ENCODE measurements at regions not wholly inside any gene's neighbourhood (a gene's known extent, or its start where the extent isn't known, plus 50 kb on each side); places are given as distances from the start of the nearest gene placed in this dataset.

- TF ChIP-seq, protein P1, sequence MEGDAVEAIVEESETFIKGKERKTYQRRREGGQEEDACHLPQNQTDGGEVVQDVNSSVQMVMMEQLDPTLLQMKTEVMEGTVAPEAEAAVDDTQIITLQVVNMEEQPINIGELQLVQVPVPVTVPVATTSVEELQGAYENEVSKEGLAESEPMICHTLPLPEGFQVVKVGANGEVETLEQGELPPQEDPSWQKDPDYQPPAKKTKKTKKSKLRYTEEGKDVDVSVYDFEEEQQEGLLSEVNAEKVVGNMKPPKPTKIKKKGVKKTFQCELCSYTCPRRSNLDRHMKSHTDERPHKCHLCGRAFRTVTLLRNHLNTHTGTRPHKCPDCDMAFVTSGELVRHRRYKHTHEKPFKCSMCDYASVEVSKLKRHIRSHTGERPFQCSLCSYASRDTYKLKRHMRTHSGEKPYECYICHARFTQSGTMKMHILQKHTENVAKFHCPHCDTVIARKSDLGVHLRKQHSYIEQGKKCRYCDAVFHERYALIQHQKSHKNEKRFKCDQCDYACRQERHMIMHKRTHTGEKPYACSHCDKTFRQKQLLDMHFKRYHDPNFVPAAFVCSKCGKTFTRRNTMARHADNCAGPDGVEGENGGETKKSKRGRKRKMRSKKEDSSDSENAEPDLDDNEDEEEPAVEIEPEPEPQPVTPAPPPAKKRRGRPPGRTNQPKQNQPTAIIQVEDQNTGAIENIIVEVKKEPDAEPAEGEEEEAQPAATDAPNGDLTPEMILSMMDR (IDR thresholded peaks at IDR 0.05): no peak
- TF ChIP-seq ZFX (IDR thresholded peaks at IDR 0.05; ENCODE audit: borderline replicate concordance): no peak
Observed at GRCh38 chr18:66937546-66937945, 333.7 kb upstream of the CDH19 start.

All from 22Rv1 (cell line).